ENCODE measurements at regions not wholly inside any gene's neighbourhood (a gene's known extent, or its start where the extent isn't known, plus 50 kb on each side); places are given as distances from the start of the nearest gene placed in this dataset.
"Not testable (repeated sequence)": the region's sequence is repeated elsewhere in the genome, so short reads cannot be mapped to it uniquely, and the experiment has no call there.

DNA sequence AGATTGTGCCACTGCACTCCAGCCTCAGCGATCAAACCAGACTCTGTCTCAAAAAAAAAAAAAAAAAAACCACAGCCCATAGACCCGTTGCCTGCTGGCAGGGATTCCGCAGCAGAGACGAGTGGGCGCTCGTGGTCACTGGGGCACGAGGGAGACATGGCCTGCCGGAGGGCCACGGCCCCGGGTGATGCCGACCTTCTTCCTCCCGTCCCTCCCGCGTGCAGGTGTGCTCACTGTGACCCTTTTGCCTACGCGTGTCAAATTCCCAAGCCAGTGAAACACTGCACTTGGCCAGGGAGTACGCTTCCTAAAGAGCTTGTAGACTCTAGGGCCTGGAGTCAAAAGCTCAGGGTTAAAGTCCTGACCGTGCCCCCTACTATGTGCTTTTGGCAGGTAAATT lies 397.6 kb upstream of the MYT1L start:
- DNase-seq = no peak
- no peak overlapping the region for H3K4me3 ChIP-seq
- no peak overlapping the region for H3K27ac ChIP-seq
- H3K4me1 ChIP-seq = no peaks in the 10 kb centered on the region
- TF ChIP-seq, protein P1, sequence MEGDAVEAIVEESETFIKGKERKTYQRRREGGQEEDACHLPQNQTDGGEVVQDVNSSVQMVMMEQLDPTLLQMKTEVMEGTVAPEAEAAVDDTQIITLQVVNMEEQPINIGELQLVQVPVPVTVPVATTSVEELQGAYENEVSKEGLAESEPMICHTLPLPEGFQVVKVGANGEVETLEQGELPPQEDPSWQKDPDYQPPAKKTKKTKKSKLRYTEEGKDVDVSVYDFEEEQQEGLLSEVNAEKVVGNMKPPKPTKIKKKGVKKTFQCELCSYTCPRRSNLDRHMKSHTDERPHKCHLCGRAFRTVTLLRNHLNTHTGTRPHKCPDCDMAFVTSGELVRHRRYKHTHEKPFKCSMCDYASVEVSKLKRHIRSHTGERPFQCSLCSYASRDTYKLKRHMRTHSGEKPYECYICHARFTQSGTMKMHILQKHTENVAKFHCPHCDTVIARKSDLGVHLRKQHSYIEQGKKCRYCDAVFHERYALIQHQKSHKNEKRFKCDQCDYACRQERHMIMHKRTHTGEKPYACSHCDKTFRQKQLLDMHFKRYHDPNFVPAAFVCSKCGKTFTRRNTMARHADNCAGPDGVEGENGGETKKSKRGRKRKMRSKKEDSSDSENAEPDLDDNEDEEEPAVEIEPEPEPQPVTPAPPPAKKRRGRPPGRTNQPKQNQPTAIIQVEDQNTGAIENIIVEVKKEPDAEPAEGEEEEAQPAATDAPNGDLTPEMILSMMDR (IDR thresholded peaks at IDR 0.05) = no peak
- H3K9ac ChIP-seq (ENCODE audit: low read depth in 2 of 2, low read length in 2 of 2) = no peak overlapping the region
- no peaks in the 10 kb centered on the region for H3K27me3 ChIP-seq
- intact Hi-C loops (cut with DNase I) = no loop called here
- no peaks in the 10 kb centered on the region for H3K9me3 ChIP-seq
- H3K36me3 ChIP-seq = no peaks in the 10 kb centered on the region

DNA sequence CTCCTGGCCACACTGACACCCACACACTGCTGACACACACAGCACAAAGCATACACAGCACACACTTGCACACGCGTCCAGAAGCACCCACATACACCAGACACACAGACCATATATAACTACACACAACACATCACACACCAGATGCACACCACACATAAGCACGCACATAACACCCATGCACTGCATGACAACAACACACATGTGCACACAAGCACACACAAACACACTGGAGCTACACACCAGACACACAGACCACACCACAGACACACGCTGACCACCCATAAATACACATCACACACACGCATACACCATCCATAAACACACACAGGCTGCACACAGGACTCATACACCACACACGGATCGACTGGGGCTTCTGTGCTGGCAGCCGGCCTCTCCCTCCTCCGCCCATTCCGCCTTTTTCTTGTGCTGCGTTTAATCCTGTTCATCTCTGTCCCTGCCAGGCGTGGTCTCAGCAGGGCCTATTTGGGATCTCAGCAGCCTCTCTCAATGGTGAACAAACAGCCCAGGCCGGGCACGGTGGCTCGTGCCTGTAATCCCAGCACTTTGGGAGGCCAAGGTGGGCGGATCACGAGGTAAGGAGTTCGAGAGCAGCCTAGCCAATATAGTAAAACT lies 396.9 kb upstream of the MYT1L start:
- DNase-seq = no peak
- Histone ChIP-seq H3K9ac (ENCODE audit: low read depth in 2 of 2, low read length in 2 of 2) (no peak overlapping the region), H3K9me3 (no peaks in the 10 kb centered on the region), H3K4me3 (no peak overlapping the region), H3K36me3 (no peaks in the 10 kb centered on the region), H3K27me3 (no peaks in the 10 kb centered on the region), H3K27ac (no peak overlapping the region), H3K4me1 (no peaks in the 10 kb centered on the region)
- TF ChIP-seq, protein P1 (IDR thresholded peaks at IDR 0.05) = no peak
- intact Hi-C loops (cut with DNase I) = no loop called here

GRCh38 chr2:2726163-2726562 lies 395.1 kb upstream of the MYT1L start:
- no peaks in the 10 kb centered on the region for H3K4me1 ChIP-seq
- intact Hi-C loops (cut with DNase I) = no loop called here
- no peak overlapping the region for H3K4me3 ChIP-seq
- H3K36me3 ChIP-seq = no peaks in the 10 kb centered on the region
- H3K9ac ChIP-seq (ENCODE audit: low read depth in 2 of 2, low read length in 2 of 2) = no peak overlapping the region
- no peak overlapping the region for H3K27ac ChIP-seq
- no peak for DNase-seq
- TF ChIP-seq, protein P1 (IDR thresholded peaks at IDR 0.05) = no peak
- no peaks in the 10 kb centered on the region for H3K9me3 ChIP-seq
- H3K27me3 ChIP-seq = no peaks in the 10 kb centered on the region

DNA sequence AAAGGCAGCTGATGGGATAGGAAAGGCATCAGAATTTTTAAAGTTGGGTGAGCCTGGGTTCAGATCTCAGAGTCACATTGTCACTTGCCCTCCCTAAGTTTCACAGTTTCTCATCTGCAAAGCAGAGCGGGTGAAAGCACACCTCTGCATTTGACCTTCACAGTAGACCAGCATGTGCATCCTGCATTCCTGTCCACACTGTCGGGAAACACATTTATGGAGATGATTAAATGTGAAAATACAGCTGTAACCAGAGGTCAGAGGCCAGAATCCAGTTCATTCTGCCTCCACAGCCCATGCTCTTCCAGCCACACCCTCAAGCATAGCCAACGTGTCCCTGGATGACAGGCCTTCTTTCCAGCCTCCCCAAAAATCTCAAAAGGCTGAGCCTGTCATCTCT lies 392.0 kb upstream of the MYT1L start:
- Histone ChIP-seq H3K36me3 (no peaks in the 10 kb centered on the region), H3K9ac (ENCODE audit: low read depth in 2 of 2, low read length in 2 of 2) (no peak overlapping the region), H3K27ac (no peak overlapping the region), H3K4me1 (no peaks in the 10 kb centered on the region), H3K4me3 (no peak overlapping the region), H3K27me3 (no peaks in the 10 kb centered on the region), H3K9me3 (no peaks in the 10 kb centered on the region)
- DNase-seq = no peak
- TF ChIP-seq, protein P1 (IDR thresholded peaks at IDR 0.05) = no peak
- intact Hi-C loops (cut with DNase I) = no loop called here

GRCh38 chr2:2721296-2721835 lies 390.3 kb upstream of the MYT1L start:
- TF ChIP-seq, protein P1 (IDR thresholded peaks at IDR 0.05) = no peak
- intact Hi-C loops (cut with DNase I) = no loop called here
- H3K36me3 ChIP-seq = no peaks in the 10 kb centered on the region

DNA sequence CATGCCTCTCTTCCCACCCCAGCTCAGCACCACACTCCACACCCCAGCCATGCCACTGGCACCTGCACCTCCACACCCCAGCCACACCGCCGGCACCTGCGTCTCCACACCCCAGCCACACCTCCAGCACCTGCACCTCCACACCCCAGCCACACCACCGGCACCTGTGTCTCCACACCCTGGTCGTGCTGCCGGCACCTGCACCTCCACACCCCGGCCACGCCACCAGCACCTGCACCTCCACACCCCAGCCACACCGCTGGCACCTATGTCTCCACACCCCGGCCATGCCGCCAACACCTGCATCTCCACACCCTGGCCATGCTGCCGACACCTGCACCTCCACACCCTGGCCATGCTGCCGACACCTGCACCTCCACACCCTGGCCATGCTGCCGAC lies 389.7 kb upstream of the MYT1L start:
- DNase-seq; intact Hi-C loops (cut with DNase I): not testable (repeated sequence)

More at GRCh38 chr2:2721296-2721835, 390.3 kb upstream of the MYT1L start:
- Histone ChIP-seq H3K27ac (no peak overlapping the region), H3K9ac (ENCODE audit: low read depth in 2 of 2, low read length in 2 of 2) (no peak overlapping the region), H3K27me3 (no peaks in the 10 kb centered on the region), H3K4me1 (no peaks in the 10 kb centered on the region), H3K9me3 (no peaks in the 10 kb centered on the region), H3K4me3 (no peak overlapping the region)
- DNase-seq = no peak

More for the DNA sequence above, 389.7 kb upstream of the MYT1L start:
- H3K27me3 ChIP-seq; H3K9me3 ChIP-seq; H3K27ac ChIP-seq; H3K4me1 ChIP-seq; H3K36me3 ChIP-seq; H3K9ac ChIP-seq (ENCODE audit: low read depth in 2 of 2, low read length in 2 of 2); H3K4me3 ChIP-seq: not testable (repeated sequence)

All from colonic mucosa (tissue), 4 donors.